ENCODE measurements at regions not wholly inside any gene's neighbourhood (a gene's known extent, or its start where the extent isn't known, plus 50 kb on each side); places are given as distances from the start of the nearest gene placed in this dataset.

DNA sequence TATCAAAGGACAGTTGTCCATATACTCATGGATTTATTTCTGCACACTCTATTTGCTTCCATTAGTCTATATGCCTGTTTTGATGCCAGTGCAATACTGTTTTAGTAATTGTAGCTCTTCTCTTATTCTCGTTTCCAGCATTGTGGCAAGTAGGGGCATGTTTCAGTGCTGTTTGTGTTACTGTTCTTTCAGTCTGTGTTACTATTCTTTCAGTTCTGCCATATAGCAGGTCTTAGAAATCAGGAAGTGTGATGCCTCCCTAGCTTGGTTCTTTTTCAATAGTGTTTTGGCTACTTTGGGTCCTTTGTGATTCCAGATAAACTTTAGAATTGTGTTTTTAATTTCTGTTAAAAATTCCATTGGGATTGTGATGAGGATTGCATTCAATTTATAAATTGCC is 180.5 kb upstream of the PTPRD start:
- no peak overlapping the region for H3K4me3 Mint-ChIP-seq
- no peaks in the 10 kb centered on the region for H3K4me1 Mint-ChIP-seq
- Histone ChIP-seq H3K4me3 (ENCODE audit: control insufficient read depth in 1 of 2, extremely low read depth in 1 of 2, low read length in 1 of 2) (no peak overlapping the region), H3K27ac (ENCODE audit: low read length) (no peak overlapping the region), H3K36me3 (ENCODE audit: control insufficient read depth in 2 of 2, extremely low read depth in 1 of 2, insufficient read depth in 1 of 2, low read length in 1 of 2) (no peaks in the 10 kb centered on the region), H3K9me3 (no peaks in the 10 kb centered on the region), H3K4me1 (ENCODE audit: control insufficient read depth in 1 of 2, extremely low read depth in 1 of 2, insufficient read depth in 2 of 2, low read length in 2 of 2) (no peaks in the 10 kb centered on the region), H3K27me3 (replicated peaks in 1 of 2; ENCODE audit: control insufficient read depth in 2 of 2, extremely low read depth in 1 of 2, insufficient read depth in 2 of 2, low read length in 1 of 2) (no peaks in the 10 kb centered on the region)
- no peaks in the 10 kb centered on the region for H3K27me3 Mint-ChIP-seq
- POLR2A ChIA-PET, result no interaction called here
- H3K27ac Mint-ChIP-seq, result no peak overlapping the region
- peaks cover 15 to 39% (median 17%) of the 10 kb centered on the region in 3 donors for H3K9me3 Mint-ChIP-seq
- WGBS (ENCODE audit: insufficient coverage), result 50% methylated on average over 1 of the region's 1 CpG
- no peaks in the 10 kb centered on the region for H3K36me3 Mint-ChIP-seq
- CTCF ChIA-PET, result no interaction called here
- DNase-seq (no peak), ATAC-seq (replicated peaks in 1 of 4) (no peak)

GRCh38 chr9:10804486-10804885 is 191.7 kb upstream of the PTPRD start:
- no peaks in the 10 kb centered on the region for H3K4me1 ChIP-seq (ENCODE audit: control insufficient read depth in 1 of 2, extremely low read depth in 1 of 2, insufficient read depth in 2 of 2, low read length in 2 of 2)
- H3K27me3 ChIP-seq (replicated peaks in 1 of 2; ENCODE audit: control insufficient read depth in 2 of 2, extremely low read depth in 1 of 2, insufficient read depth in 2 of 2, low read length in 1 of 2), result no peaks in the 10 kb centered on the region
- no peak overlapping the region for H3K4me3 ChIP-seq (ENCODE audit: control insufficient read depth in 1 of 2, extremely low read depth in 1 of 2, low read length in 1 of 2)
- no peak overlapping the region for H3K27ac ChIP-seq (ENCODE audit: low read length)
- WGBS (ENCODE audit: insufficient coverage), result no CpG with 5 or more reads among the region's 2 CpGs
- CTCF ChIA-PET, result no interaction called here
- no peaks in the 10 kb centered on the region for H3K4me1 Mint-ChIP-seq
- DNase-seq (no peak), ATAC-seq (replicated peaks in 1 of 4) (no peak)
- H3K36me3 ChIP-seq (ENCODE audit: control insufficient read depth in 2 of 2, extremely low read depth in 1 of 2, insufficient read depth in 1 of 2, low read length in 1 of 2), result no peaks in the 10 kb centered on the region
- POLR2A ChIA-PET, result no interaction called here
- no peaks in the 10 kb centered on the region for H3K36me3 Mint-ChIP-seq
- H3K27ac Mint-ChIP-seq, result no peak overlapping the region
- peaks cover 8 to 29% (median 18%) of the 10 kb centered on the region in 3 donors for H3K9me3 Mint-ChIP-seq
- peaks cover 2% of the 10 kb centered on the region for H3K9me3 ChIP-seq
- H3K4me3 Mint-ChIP-seq, result no peak overlapping the region
- no peaks in the 10 kb centered on the region for H3K27me3 Mint-ChIP-seq

GRCh38 chr9:10806868-10807267 is 194.1 kb upstream of the PTPRD start:
- H3K27me3 ChIP-seq (replicated peaks in 1 of 2; ENCODE audit: control insufficient read depth in 2 of 2, extremely low read depth in 1 of 2, insufficient read depth in 2 of 2, low read length in 1 of 2), result no peaks in the 10 kb centered on the region
- H3K4me1 ChIP-seq (ENCODE audit: control insufficient read depth in 1 of 2, extremely low read depth in 1 of 2, insufficient read depth in 2 of 2, low read length in 2 of 2), result no peaks in the 10 kb centered on the region
- no peaks in the 10 kb centered on the region for H3K27me3 Mint-ChIP-seq
- ChIA-PET POLR2A (no interaction called here), CTCF (no interaction called here)
- no peak overlapping the region for H3K4me3 ChIP-seq (ENCODE audit: control insufficient read depth in 1 of 2, extremely low read depth in 1 of 2, low read length in 1 of 2)
- no peaks in the 10 kb centered on the region for H3K4me1 Mint-ChIP-seq
- H3K9me3 ChIP-seq, result peaks cover 2% of the 10 kb centered on the region
- no peak for DNase-seq
- H3K36me3 Mint-ChIP-seq, result no peaks in the 10 kb centered on the region
- H3K4me3 Mint-ChIP-seq, result no peak overlapping the region
- H3K9me3 Mint-ChIP-seq, result peaks cover 8 to 26% (median 13%) of the 10 kb centered on the region in 3 donors
- H3K27ac ChIP-seq (ENCODE audit: low read length), result no peak overlapping the region
- 75% methylated on average over 1 of the region's 3 CpGs for WGBS (ENCODE audit: insufficient coverage)
- no peak overlapping the region for H3K27ac Mint-ChIP-seq
- no peaks in the 10 kb centered on the region for H3K36me3 ChIP-seq (ENCODE audit: control insufficient read depth in 2 of 2, extremely low read depth in 1 of 2, insufficient read depth in 1 of 2, low read length in 1 of 2)
- no peak for ATAC-seq (replicated peaks in 1 of 4)

DNA sequence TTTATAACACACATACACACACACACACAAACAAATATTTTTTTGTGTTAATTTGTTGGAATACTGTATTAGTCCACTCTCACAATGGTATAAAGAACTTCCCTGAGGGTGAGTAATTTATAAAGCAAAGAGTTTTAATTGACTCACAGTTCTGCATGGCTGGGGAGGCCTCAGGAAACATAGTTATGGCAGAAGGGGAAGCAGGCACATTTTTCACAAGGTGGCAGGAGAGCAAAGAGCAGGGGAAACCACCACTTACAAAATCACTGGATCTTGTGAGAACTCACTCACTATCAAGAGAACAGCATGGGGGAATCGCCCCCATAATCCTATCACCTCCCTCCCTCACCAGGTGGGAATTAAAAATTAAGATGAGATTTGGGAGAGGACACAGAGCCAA is 205.4 kb upstream of the PTPRD start:
- Histone ChIP-seq H3K4me1 (ENCODE audit: control insufficient read depth in 1 of 2, extremely low read depth in 1 of 2, insufficient read depth in 2 of 2, low read length in 2 of 2) (no peaks in the 10 kb centered on the region), H3K4me3 (ENCODE audit: control insufficient read depth in 1 of 2, extremely low read depth in 1 of 2, low read length in 1 of 2) (no peak overlapping the region), H3K36me3 (ENCODE audit: control insufficient read depth in 2 of 2, extremely low read depth in 1 of 2, insufficient read depth in 1 of 2, low read length in 1 of 2) (no peaks in the 10 kb centered on the region), H3K27ac (ENCODE audit: low read length) (no peak overlapping the region), H3K27me3 (replicated peaks in 1 of 2; ENCODE audit: control insufficient read depth in 2 of 2, extremely low read depth in 1 of 2, insufficient read depth in 2 of 2, low read length in 1 of 2) (no peaks in the 10 kb centered on the region), H3K9me3 (no peaks in the 10 kb centered on the region)
- Mint-ChIP-seq H3K27me3 (no peaks in the 10 kb centered on the region), H3K4me1 (no peaks in the 10 kb centered on the region), H3K27ac (no peak overlapping the region), H3K4me3 (no peak overlapping the region), H3K36me3 (no peaks in the 10 kb centered on the region), H3K9me3 (peaks cover 20 to 40% (median 30%) of the 10 kb centered on the region in 3 donors)
- no peak for DNase-seq
- ChIA-PET POLR2A (no interaction called here), CTCF (no interaction called here)
- no peak for ATAC-seq (replicated peaks in 1 of 4)
- no CpG with 5 or more reads among the region's 1 CpG for WGBS (ENCODE audit: insufficient coverage)

DNA sequence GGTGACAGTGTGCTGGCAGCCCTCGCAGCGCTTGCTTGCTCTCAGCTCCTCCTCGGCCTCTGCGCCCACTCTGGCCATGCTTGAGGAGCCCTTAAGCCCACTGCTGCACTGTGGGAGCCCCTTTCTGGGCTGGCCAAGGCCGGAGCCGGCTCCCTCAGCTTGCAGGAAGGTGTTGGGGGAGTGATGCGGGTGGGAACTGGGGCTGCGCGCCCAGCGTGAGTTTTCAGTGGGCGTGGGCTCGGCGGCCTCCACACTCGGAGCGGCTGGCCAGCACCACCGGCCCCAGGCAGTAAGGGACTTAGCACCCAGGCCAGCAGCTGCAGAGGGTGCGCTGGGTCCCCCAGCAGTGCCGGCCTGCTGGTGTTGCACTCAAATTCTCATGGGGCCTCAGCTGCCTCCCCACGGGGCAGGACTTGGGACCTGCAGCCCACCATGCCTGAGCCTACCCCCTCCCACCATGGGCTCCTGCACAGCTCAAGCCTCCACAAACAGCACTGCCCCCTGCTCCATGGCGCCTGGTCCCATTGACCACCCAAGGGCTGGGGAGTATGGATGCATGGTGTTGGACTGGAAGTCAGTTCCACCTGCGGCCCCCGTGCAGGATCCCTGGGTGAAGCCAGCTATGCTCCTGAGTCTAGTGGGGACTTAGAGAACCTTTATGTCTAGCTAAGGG is 223.1 kb upstream of the PTPRD start:
- ChIA-PET CTCF (no interaction called here), POLR2A (no interaction called here)
- H3K36me3 ChIP-seq (ENCODE audit: control insufficient read depth in 2 of 2, extremely low read depth in 1 of 2, insufficient read depth in 1 of 2, low read length in 1 of 2), result no peaks in the 10 kb centered on the region
- Mint-ChIP-seq H3K27me3 (no peaks in the 10 kb centered on the region), H3K36me3 (no peaks in the 10 kb centered on the region), H3K9me3 (peaks cover 10 to 31% (median 22%) of the 10 kb centered on the region in 3 donors), H3K4me1 (no peaks in the 10 kb centered on the region), H3K4me3 (no peak overlapping the region), H3K27ac (no peak overlapping the region)
- DNase-seq, result no peak
- no peaks in the 10 kb centered on the region for H3K4me1 ChIP-seq (ENCODE audit: control insufficient read depth in 1 of 2, extremely low read depth in 1 of 2, insufficient read depth in 2 of 2, low read length in 2 of 2)
- no peak overlapping the region for H3K27ac ChIP-seq (ENCODE audit: low read length)
- WGBS (ENCODE audit: insufficient coverage), result 91% methylated on average over 16 of the region's 22 CpGs
- H3K4me3 ChIP-seq (ENCODE audit: control insufficient read depth in 1 of 2, extremely low read depth in 1 of 2, low read length in 1 of 2), result no peak overlapping the region
- H3K9me3 ChIP-seq, result no peaks in the 10 kb centered on the region
- ATAC-seq (replicated peaks in 1 of 4), result no peak
- H3K27me3 ChIP-seq (replicated peaks in 1 of 2; ENCODE audit: control insufficient read depth in 2 of 2, extremely low read depth in 1 of 2, insufficient read depth in 2 of 2, low read length in 1 of 2), result no peaks in the 10 kb centered on the region

GRCh38 chr9:10843151-10843550 is 230.3 kb upstream of the PTPRD start:
- ATAC-seq (replicated peaks in 1 of 4) (no peak), DNase-seq (no peak)
- H3K27ac ChIP-seq (ENCODE audit: low read length), result no peak overlapping the region
- POLR2A ChIA-PET, result no interaction called here
- CTCF ChIA-PET, result no interaction called here
- H3K4me1 Mint-ChIP-seq, result no peaks in the 10 kb centered on the region
- no peaks in the 10 kb centered on the region for H3K27me3 ChIP-seq (replicated peaks in 1 of 2; ENCODE audit: control insufficient read depth in 2 of 2, extremely low read depth in 1 of 2, insufficient read depth in 2 of 2, low read length in 1 of 2)
- H3K36me3 ChIP-seq (ENCODE audit: control insufficient read depth in 2 of 2, extremely low read depth in 1 of 2, insufficient read depth in 1 of 2, low read length in 1 of 2), result no peaks in the 10 kb centered on the region
- peaks cover 3 to 21% (median 20%) of the 10 kb centered on the region in 3 donors for H3K9me3 Mint-ChIP-seq
- no peak overlapping the region for H3K4me3 ChIP-seq (ENCODE audit: control insufficient read depth in 1 of 2, extremely low read depth in 1 of 2, low read length in 1 of 2)
- no peak overlapping the region for H3K27ac Mint-ChIP-seq
- no peaks in the 10 kb centered on the region for H3K9me3 ChIP-seq
- H3K4me3 Mint-ChIP-seq, result no peak overlapping the region
- no peaks in the 10 kb centered on the region for H3K36me3 Mint-ChIP-seq
- no peaks in the 10 kb centered on the region for H3K4me1 ChIP-seq (ENCODE audit: control insufficient read depth in 1 of 2, extremely low read depth in 1 of 2, insufficient read depth in 2 of 2, low read length in 2 of 2)
- no peaks in the 10 kb centered on the region for H3K27me3 Mint-ChIP-seq
- 72% methylated on average over 2 of the region's 3 CpGs for WGBS (ENCODE audit: insufficient coverage)

DNA sequence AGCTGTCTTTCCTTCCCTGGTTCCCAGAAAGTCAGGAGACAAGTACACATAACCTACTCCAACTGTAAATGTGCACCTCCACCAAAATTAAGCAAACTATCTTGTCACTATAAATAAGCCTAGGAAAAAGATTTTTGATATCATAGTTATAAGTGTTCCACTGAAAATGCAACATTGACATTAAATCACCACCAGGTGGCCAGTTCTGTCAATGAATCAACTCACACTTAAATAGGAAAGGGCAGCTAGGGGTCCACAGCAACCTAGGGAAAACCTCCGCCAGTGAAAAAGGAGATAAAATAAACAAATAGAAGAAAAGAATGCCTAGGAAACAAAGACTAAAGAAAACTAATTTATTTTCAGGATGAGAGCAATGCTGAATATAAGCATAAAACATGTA is 243.0 kb upstream of the PTPRD start:
- Mint-ChIP-seq H3K4me1 (no peaks in the 10 kb centered on the region), H3K4me3 (no peak overlapping the region), H3K9me3 (peaks cover 19 to 37% (median 28%) of the 10 kb centered on the region in 3 donors), H3K27ac (no peak overlapping the region), H3K27me3 (no peaks in the 10 kb centered on the region), H3K36me3 (no peaks in the 10 kb centered on the region)
- no peak overlapping the region for H3K4me3 ChIP-seq (ENCODE audit: control insufficient read depth in 1 of 2, extremely low read depth in 1 of 2, low read length in 1 of 2)
- POLR2A ChIA-PET, result no interaction called here
- H3K4me1 ChIP-seq (ENCODE audit: control insufficient read depth in 1 of 2, extremely low read depth in 1 of 2, insufficient read depth in 2 of 2, low read length in 2 of 2), result no peaks in the 10 kb centered on the region
- H3K9me3 ChIP-seq, result no peaks in the 10 kb centered on the region
- no peaks in the 10 kb centered on the region for H3K27me3 ChIP-seq (replicated peaks in 1 of 2; ENCODE audit: control insufficient read depth in 2 of 2, extremely low read depth in 1 of 2, insufficient read depth in 2 of 2, low read length in 1 of 2)
- WGBS (ENCODE audit: insufficient coverage), result no CpG with 5 or more reads among the region's 1 CpG
- CTCF ChIA-PET, result no interaction called here
- DNase-seq, result no peak
- H3K36me3 ChIP-seq (ENCODE audit: control insufficient read depth in 2 of 2, extremely low read depth in 1 of 2, insufficient read depth in 1 of 2, low read length in 1 of 2), result no peaks in the 10 kb centered on the region
- no peak for ATAC-seq (replicated peaks in 1 of 4)
- H3K27ac ChIP-seq (ENCODE audit: low read length), result no peak overlapping the region

All from T-cell (primary cell).